ENCODE measurements at regions not wholly inside any gene's neighbourhood (a gene's known extent, or its start where the extent isn't known, plus 50 kb on each side); places are given as distances from the start of the nearest gene placed in this dataset.

DNA sequence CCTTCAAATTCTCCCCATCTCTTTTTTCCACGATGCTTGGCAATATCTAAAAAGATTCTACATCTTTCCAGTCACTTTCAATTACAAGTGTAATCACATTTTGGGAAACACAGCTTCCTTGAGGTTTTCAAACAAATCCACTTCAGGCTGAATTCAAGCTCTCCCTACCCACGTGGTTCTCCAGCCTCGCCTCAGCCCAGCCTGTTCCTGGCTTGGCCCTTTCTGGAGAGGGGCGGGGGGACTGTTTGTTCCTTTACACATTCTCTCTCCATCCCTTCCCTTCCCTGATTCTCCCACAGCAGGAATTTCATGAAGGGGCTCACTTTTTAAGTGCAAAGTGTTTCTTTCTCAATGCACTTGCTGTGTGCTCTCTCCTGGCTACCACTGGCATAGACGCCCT, 226.3 kb upstream of the SOX11 start:
- no peak for DNase-seq

DNA sequence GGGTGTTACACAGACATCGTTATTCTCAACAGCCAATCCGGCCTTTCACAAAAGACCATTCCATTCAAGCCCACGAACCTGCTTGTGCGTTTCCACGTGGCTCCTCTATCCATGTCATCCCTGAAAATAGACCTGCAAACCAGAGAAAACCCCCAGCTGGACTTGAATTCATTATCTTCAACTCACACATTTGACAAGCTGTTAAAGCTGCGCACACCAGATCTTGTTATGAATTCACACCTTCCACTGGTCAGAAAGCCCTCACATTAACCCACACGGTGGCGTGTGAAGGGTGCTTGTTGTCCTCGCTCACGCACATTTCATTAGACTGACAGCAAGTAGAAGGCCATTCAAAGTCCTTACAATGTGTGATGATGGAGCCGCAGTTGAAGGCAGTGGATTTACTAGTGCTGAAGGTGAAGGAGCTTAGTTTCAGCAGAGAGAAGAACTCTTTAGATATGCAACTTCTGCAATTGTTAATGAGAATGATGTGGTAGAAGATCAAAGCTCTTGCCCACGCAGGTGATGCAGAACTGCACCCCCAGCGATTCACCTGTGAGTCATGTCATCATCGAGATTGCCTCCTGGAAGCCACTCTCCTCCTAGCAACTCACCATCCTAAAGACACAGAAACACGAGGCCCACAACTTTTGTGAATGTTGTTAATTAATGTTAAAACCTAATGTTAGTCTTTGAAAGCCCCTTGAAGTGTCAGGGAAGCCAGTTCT, 224.8 kb upstream of the SOX11 start:
- no peak for DNase-seq

- no peak for DNase-seq
Observed at GRCh38 chr2:5472673-5473072, 219.5 kb upstream of the SOX11 start.

DNA sequence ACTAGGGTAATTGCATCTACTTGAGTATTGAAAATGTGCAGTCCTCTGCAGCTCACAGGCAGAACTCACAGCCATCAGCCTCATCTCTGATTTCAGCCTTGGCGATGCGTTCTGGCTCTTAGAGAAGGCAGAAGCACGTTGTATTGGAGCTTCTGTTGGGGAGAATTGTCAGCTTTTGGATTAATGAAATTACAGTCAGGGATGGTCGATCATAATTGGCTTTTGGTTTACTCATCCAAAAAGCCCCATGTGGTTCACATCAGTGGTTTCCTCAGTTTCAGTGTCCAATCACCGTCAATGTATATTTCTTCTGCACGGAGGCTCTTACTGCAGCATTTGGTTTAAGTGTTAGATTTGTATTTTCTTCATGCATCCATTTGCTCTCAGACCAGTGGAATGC, 218.5 kb upstream of the SOX11 start:
- DNase-seq = no peak

DNA sequence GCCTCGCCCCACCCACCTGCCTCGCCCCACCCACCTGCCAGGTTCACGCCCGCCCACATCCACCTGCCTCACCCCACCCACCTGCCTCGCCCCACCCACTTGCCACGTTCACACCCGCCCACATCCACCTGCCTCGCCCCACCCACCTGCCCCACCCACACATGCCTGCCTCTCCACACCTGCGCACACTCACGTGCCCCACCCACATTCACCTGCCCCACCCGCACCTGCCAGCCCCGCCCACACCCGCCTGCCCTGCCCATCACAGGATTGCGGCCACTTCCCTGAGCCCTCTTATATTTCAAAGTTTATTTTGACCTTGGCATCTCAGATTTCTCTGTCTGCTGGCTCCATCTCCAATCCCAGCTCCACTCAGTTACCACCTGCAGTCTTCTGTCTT, 217.5 kb upstream of the SOX11 start:
- no peak for DNase-seq

DNA sequence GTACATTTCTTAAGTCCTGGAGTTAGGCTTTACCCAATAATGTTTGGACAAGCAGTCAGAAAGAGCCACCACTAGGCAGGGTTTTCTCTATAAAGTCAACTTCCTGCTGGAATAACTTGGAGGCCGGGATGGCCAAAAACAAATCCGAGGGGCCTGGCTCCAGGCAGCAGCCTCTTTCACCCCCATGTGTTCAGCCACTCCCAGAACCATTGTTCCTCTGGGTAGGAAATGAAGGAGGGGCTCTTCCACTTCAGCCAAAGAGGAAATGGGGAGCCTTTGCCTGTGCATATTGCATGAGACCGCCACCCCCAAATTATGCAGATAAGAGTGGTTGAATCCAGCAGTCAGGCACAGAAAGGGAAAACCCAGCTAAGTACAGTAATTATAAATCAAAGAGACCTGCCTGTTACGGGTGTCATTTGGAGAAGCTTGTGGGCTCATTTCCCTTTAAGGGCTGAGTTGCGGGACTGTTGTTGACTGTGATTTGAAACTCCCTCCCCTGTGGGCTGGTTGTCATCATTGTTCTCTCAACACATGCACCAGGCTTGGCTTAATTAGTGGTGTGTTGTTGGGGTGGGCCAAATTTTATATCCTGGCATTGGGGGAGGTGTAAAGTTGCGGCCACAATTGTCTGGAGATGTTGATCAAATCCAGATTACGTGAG, 212.8 kb upstream of the SOX11 start:
- no peak for DNase-seq

DNA sequence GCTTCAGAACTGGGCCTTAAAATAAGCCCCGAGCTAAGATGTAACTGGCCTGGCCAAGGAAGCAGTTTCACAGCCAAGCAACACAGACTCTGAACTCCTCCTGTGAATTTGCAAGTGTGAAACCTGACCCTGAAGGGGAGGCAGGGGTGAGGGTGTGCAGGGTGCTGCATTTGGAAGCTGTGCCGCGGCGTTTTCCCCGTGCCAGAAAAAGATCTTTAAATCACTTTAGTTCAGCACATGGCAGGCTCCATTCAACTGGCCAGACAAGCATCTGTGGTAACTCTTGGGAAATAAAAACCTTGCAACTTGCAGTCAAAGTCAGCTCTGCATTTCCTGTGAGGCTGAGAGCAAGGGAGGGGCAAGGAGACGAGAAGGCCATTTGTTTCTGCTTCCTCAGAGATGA, 209.3 kb upstream of the SOX11 start:
- DNase-seq = no peak

GRCh38 chr2:5484868-5485267, 207.3 kb upstream of the SOX11 start:
- DNase-seq = no peak

GRCh38 chr2:5491523-5491922, 200.7 kb upstream of the SOX11 start:
- no peak for DNase-seq

- DNase-seq = no peak
Observed at GRCh38 chr2:5493256-5493655, 198.9 kb upstream of the SOX11 start.

DNA sequence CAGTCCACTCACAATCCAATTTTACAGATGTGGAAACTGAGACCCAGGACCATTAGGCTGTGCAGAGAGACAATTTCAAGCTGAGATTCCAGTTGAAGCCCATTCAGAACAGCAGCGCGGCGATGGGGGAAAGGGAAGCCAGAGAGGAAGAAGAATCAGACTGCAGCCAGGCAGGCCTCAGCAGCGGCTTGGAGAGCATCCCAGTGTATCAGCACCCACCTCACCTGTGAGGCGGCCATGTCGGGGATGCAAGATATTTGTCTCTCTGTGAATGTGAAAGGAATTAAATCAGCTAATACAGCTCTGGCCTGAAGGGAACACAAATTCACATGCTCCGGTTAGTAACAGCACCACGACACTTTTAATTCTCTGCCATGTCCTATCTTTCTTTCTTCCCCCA, 198.0 kb upstream of the SOX11 start:
- no peak for DNase-seq

GRCh38 chr2:5495586-5495985, 196.6 kb upstream of the SOX11 start:
- no peak for DNase-seq

DNA sequence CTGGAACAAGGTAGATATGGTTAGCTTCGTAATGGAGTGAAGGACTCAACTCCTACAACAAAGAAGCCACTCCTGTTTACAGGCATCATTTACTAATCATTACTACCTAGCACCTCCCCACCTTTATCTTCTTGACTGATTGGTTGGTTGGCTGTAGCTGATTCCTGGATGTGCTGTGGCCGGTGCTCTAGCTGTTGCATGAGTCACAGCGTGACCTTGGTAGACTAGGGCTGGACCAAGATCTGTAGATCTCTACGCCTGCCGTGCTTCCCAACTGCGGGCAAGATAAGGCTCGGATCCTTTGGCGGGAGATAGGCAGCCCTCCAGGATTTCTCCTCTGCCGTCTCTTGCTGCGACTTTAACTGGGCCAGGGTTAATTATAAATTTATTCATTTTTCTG, 194.3 kb upstream of the SOX11 start:
- no peak for DNase-seq

DNA sequence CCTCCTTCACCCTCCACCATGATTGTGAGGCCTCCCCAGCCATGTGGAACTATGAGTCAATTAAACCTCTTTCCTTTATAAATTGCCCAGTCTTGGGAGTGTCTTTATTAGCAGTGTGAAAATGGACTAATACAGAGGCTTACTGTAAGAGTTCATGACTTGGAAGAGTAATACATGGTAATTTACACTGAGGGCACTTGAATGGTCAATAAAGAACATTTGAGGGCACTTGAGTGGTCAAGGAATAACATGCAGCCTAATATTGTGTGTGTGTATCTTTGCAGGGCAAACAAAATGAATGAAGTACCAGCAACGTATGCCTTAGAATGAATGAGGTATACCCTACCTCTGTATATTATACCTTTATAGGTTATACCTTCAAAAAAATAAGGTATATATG, 190.4 kb upstream of the SOX11 start:
- no peak for DNase-seq

- no peak for DNase-seq
Observed at GRCh38 chr2:5502385-5502784, 189.8 kb upstream of the SOX11 start.

- DNase-seq = no peak
Observed at GRCh38 chr2:5504756-5505155, 187.4 kb upstream of the SOX11 start.

GRCh38 chr2:5507367-5507766, 184.8 kb upstream of the SOX11 start:
- no peak for DNase-seq

DNA sequence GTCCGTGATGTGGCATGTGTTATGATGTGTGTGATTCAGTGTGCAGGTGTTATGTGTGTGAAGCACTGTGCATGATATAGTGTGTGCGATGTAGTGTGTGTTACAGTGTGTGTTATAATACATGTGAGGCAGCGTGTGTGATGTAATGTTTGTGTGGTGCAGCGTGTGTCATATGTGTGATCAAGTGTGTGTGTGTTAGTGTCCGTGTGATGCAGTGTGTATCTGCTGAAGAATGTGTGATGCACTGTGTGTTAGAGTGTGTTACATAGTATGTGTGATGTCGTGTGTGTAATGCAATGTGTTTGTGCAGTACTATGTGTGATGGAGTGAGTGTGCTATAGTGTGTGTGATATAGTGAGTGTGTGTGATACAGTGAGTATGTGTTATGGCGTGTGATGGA, 182.8 kb upstream of the SOX11 start:
- DNase-seq = no peak

DNA sequence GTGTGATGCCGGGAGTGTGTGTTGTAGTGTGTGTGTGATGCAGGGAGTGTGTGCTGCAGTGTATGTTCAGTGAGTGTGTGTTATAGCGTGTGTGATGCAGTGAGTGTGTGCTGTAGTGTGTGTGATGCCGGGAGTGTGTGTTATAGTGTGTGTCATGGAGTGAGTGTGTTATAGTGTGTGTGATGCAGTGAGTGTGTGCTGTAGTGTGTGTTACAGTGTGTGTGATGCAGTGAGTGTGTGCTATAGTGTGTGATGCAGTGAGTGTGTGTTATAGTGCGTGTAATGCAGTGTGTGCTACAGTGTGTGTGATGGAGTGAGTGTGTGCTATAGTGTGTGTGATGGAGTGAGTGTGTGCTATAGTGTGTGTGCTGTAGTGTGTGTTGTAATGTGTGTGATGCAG, 182.1 kb upstream of the SOX11 start:
- DNase-seq = no peak

GRCh38 chr2:5515693-5516092, 176.5 kb upstream of the SOX11 start:
- DNase-seq = no peak

- DNase-seq = no peak
Observed at GRCh38 chr2:5519286-5519685, 172.9 kb upstream of the SOX11 start.

DNA sequence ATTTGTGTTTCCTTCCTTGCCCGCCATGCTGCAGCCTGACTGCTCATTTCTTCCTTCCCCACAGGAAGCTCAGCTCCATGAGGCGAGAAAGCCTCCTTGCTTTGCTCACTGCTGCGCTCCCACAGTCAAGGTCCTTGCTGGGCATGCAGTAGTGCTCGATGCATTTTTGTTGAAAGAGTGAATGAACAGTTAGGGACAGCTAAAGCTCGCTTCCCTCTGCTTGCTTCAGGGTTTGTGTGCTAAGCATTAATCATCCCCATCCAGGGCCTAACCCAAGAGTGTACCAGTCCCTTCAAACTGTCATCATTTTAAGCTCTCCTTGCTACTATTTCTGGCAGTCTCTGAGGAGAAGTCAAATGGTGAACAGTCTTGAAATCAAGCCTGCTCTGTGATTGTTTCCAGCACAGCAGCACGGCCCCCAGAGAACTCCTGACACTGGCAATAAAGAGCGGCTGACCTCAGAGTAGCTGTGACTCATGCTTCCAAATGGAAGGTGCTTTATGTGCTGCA, 171.7 kb upstream of the SOX11 start:
- no peak for DNase-seq

DNA sequence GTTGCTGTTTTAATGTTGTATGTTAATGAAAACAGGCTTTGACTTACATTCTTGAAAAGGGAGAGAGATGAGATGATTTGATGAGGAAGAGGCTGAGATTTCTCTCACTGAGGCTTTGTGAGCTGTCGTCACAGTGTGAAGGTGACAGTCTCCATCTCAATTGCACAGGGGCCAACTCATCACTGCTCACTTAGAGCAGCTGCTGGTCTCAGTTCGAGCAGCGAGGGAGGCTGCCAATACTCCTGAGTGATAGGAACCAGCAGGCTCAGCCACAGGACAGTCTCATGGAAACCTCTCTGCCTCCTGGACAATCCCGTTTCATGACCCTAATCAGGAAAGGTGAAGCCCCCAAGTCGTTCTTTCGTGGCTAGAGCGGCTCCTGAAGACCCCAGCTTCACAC, 170.7 kb upstream of the SOX11 start:
- DNase-seq = no peak

GRCh38 chr2:5524551-5524950, 167.6 kb upstream of the SOX11 start:
- DNase-seq = no peak

GRCh38 chr2:5528706-5529105, 163.5 kb upstream of the SOX11 start:
- DNase-seq = no peak
